Osteocyte (in vitro differentiated cells): ENCODE measurements at regions not wholly inside any gene's neighbourhood (a gene's known extent, or its start where the extent isn't known, plus 50 kb on each side); places are given as distances from the start of the nearest gene placed in this dataset.

Experiments
- DNase-seq: peaks from one replicate; pipeline ENCODE4 v3.0.0; 2021; ENCODE audit warnings: mixed read lengths; ENCODE audit not compliant: unreplicated experiment; ENCODE audit errors: extremely low spot score
- H3K27ac Mint-ChIP-seq: one replicate; pipeline ENCODE4 v1.8.0; 2021; ENCODE audit warnings: mild to moderate bottlenecking, mixed read lengths; ENCODE audit not compliant: unreplicated experiment
- H3K27me3 Mint-ChIP-seq: one replicate; pipeline ENCODE4 v1.8.0; 2021; ENCODE audit warnings: mixed read lengths; ENCODE audit not compliant: unreplicated experiment
- H3K36me3 Mint-ChIP-seq: one replicate; pipeline ENCODE4 v1.8.0; 2021; ENCODE audit warnings: mixed read lengths; ENCODE audit not compliant: unreplicated experiment
- H3K4me1 Mint-ChIP-seq: one replicate; pipeline ENCODE4 v1.8.0; 2021; ENCODE audit warnings: mixed read lengths; ENCODE audit not compliant: unreplicated experiment
- H3K4me3 Mint-ChIP-seq: one replicate; pipeline ENCODE4 v1.8.0; 2021; ENCODE audit warnings: mild to moderate bottlenecking, moderate library complexity, mixed read lengths; ENCODE audit not compliant: unreplicated experiment
- H3K9me3 Mint-ChIP-seq: one replicate; pipeline ENCODE4 v1.8.0; 2021; ENCODE audit warnings: mixed read lengths; ENCODE audit not compliant: unreplicated experiment
- CTCF ChIP-seq: fragments of 200-600 bp; sonication (generic); IDR thresholded peaks from 2 replicates; pipeline ENCODE4 v1.5.0; 2021; ENCODE audit warnings: antibody characterized with exemption, mild to moderate bottlenecking, moderate library complexity

DNA sequence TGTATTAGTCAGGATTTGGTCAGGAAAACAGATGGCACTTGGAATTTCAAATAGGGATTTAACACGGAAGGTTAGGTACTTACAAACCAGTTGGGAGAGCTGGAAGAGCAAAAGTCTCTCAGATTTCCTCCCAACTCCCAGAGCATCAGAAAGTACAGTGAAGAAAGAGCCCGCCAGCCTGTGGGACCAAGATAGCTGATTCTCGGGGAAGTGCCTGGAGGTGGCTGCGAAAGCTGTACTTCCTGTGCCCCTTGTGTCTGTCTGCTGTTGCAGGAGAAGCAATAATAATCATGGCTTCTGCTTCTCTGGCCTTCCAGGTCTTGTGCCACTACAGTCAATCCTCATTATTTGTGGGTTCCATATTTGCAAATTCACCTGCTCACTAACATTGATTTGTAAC lies 221.0 kb upstream of the BCOR start:
- no peak overlapping the region for H3K4me3 Mint-ChIP-seq
- H3K36me3 Mint-ChIP-seq, result no peaks in the 10 kb centered on the region
- no peaks in the 10 kb centered on the region for H3K4me1 Mint-ChIP-seq
- no peak for TF ChIP-seq CTCF
- peaks cover 6% of the 10 kb centered on the region for H3K27me3 Mint-ChIP-seq
- H3K9me3 Mint-ChIP-seq, result peaks cover 25% of the 10 kb centered on the region
- no peak overlapping the region for H3K27ac Mint-ChIP-seq
- no peak for DNase-seq

GRCh38 chrX:40318076-40318475 lies 220.3 kb upstream of the BCOR start:
- H3K4me3 Mint-ChIP-seq, result no peak overlapping the region
- H3K36me3 Mint-ChIP-seq, result no peaks in the 10 kb centered on the region
- no peak for TF ChIP-seq CTCF
- DNase-seq, result no peak
- H3K27me3 Mint-ChIP-seq, result peaks cover 6% of the 10 kb centered on the region
- H3K9me3 Mint-ChIP-seq, result peaks cover 22% of the 10 kb centered on the region
- H3K4me1 Mint-ChIP-seq, result no peaks in the 10 kb centered on the region
- no peak overlapping the region for H3K27ac Mint-ChIP-seq

DNA sequence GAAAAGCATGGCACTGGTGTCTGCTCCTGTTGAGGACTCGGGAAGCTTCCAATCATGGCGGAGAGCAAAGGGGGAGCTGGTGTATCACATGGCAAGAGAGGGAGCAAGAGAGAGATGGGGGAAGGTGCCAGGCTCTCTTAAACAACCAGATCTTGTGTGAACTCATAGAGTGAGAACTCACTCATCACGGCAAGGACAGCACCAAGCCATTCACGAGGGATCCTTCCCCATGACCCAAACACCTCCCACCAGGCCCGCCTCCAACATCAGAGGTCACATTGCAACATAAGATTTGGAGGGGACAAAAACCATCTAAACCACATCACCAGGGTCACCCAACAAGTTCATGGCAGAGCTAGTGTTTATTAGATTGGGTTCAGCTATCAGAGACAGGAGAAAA lies 218.7 kb upstream of the BCOR start:
- Mint-ChIP-seq H3K4me1 (no peaks in the 10 kb centered on the region), H3K4me3 (no peak overlapping the region)
- no peak for DNase-seq

GRCh38 chrX:40314070-40314469 lies 216.3 kb upstream of the BCOR start:
- Mint-ChIP-seq H3K9me3 (peaks cover 6% of the 10 kb centered on the region), H3K27me3 (peaks cover 6% of the 10 kb centered on the region), H3K36me3 (no peaks in the 10 kb centered on the region), H3K4me3 (no peak overlapping the region), H3K4me1 (no peaks in the 10 kb centered on the region), H3K27ac (no peak overlapping the region)
- DNase-seq, result no peak
- TF ChIP-seq CTCF, result no peak

More for the DNA sequence above, 218.7 kb upstream of the BCOR start:
- peaks cover 6% of the 10 kb centered on the region for H3K27me3 Mint-ChIP-seq
- no peak for TF ChIP-seq CTCF
- no peak overlapping the region for H3K27ac Mint-ChIP-seq
- peaks cover 19% of the 10 kb centered on the region for H3K9me3 Mint-ChIP-seq
- H3K36me3 Mint-ChIP-seq, result no peaks in the 10 kb centered on the region

DNA sequence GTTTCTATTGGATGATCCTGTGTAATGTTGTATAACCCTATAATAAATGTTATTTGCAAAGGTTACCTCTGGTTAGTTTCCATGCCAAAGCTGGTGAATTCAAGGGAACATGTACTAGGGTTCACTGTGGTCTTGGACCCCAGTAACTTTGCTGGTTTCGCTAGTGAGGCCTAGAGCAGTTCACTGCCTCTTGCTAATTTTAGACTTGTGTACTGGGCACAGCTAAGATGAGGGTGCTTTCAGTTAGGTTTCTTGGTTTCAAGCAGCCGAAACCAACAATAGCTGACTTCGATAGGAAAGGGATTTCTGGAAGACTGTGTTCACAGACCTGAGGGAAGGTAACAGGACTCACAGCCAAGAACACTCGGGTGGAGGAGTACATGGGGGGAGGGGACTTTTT lies 215.5 kb upstream of the BCOR start:
- H3K27me3 Mint-ChIP-seq, result peaks cover 4% of the 10 kb centered on the region
- no peak for TF ChIP-seq CTCF
- no peaks in the 10 kb centered on the region for H3K36me3 Mint-ChIP-seq
- peaks cover 6% of the 10 kb centered on the region for H3K9me3 Mint-ChIP-seq
- DNase-seq, result no peak
- H3K4me1 Mint-ChIP-seq, result no peaks in the 10 kb centered on the region
- H3K4me3 Mint-ChIP-seq, result no peak overlapping the region
- H3K27ac Mint-ChIP-seq, result no peak overlapping the region
